ENCODE measurements at regions not wholly inside any gene's neighbourhood (a gene's known extent, or its start where the extent isn't known, plus 50 kb on each side); places are given as distances from the start of the nearest gene placed in this dataset.

- 94 to 97% methylated on average over 1 of the region's 1 CpG for WGBS, 2 donors
Measured at GRCh38 chr2:62348700-62349099, 152.8 kb downstream of the B3GNT2 start.

GRCh38 chr2:62347563-62348270 is 151.8 kb downstream of the B3GNT2 start:
- TF ChIP-seq CTCF (IDR thresholded peaks at IDR 0.05): no peak
- DNase-seq: no peak

More at GRCh38 chr2:62348700-62349099, 152.8 kb downstream of the B3GNT2 start:
- DNase-seq: no peak
- Histone ChIP-seq H3K4me1 (peaks cover 0 to 5% (median 1%) of the 10 kb centered on the region in 9 donors), H3K9me3 (peaks cover 0 to 21% (median 3%) of the 10 kb centered on the region in 11 donors), H3K4me3 (no peak overlapping the region), H3K36me3 (no peaks in the 10 kb centered on the region), H3K27ac (no peak overlapping the region), H3K27me3 (no peaks in the 10 kb centered on the region)
- intact Hi-C loops (cut with DNase I): loop anchor here in 1 of 10 donors (10.0 kb wide), 1 partner anchor 154 kb away; the partner anchor contains the start of gene B3GNT2
- no peak for ATAC-seq
- TF ChIP-seq CTCF (IDR thresholded peaks at IDR 0.05): no peak

GRCh38 chr2:62344472-62344871 is 148.6 kb downstream of the B3GNT2 start:
- no peak overlapping the region for H3K4me3 ChIP-seq
- DNase-seq (no peak), ATAC-seq (no peak)
- no peaks in the 10 kb centered on the region for H3K27me3 ChIP-seq
- H3K4me1 ChIP-seq: peaks cover 0 to 35% (median 15%) of the 10 kb centered on the region in 9 donors
- intact Hi-C loops (cut with DNase I): loop anchor here in 1 of 10 donors (10.0 kb wide), 1 partner anchor 150 kb away; the partner anchor contains the start of gene B3GNT2
- H3K36me3 ChIP-seq: no peaks in the 10 kb centered on the region
- no peak for TF ChIP-seq CTCF (IDR thresholded peaks at IDR 0.05)
- WGBS, 2 donors: 89 to 96% methylated on average over 5 of the region's 5 CpGs
- no peaks in the 10 kb centered on the region for H3K9me3 ChIP-seq
- H3K27ac ChIP-seq: no peak overlapping the region

More at GRCh38 chr2:62347563-62348270, 151.8 kb downstream of the B3GNT2 start:
- WGBS, 2 donors: 94 to 97% methylated on average over 7 of the region's 7 CpGs
- Histone ChIP-seq H3K9me3 (peaks cover 0 to 16% (median 3%) of the 10 kb centered on the region in 11 donors), H3K27ac (no peak overlapping the region), H3K36me3 (no peaks in the 10 kb centered on the region), H3K4me3 (no peak overlapping the region), H3K4me1 (peaks cover 0 to 15% (median 11%) of the 10 kb centered on the region in 9 donors), H3K27me3 (no peaks in the 10 kb centered on the region)
- no peak for ATAC-seq
- intact Hi-C loops (cut with DNase I): loop anchor here in 1 of 10 donors (10.0 kb wide), 1 partner anchor 153 kb away; the partner anchor contains the start of gene B3GNT2

GRCh38 chr2:62343636-62344337 is 147.9 kb downstream of the B3GNT2 start:
- Histone ChIP-seq H3K4me3 (no peak overlapping the region), H3K36me3 (no peaks in the 10 kb centered on the region), H3K9me3 (no peaks in the 10 kb centered on the region), H3K27me3 (no peaks in the 10 kb centered on the region), H3K4me1 (peaks cover 0 to 35% (median 15%) of the 10 kb centered on the region in 9 donors), H3K27ac (peak overlapping the region in 3 of 10 donors; percentile 2 to 51 (median 16))
- DNase-seq (no peak), ATAC-seq (no peak)
- intact Hi-C loops (cut with DNase I): loop anchor here in 1 of 10 donors (10.0 kb wide), 1 partner anchor 149 kb away; the partner anchor contains the start of gene B3GNT2
- no peak for TF ChIP-seq CTCF (IDR thresholded peaks at IDR 0.05)
- 72 to 79% methylated on average over 5 of the region's 5 CpGs for WGBS, 2 donors

Measured in heart right ventricle (tissue), 16 donors.